Smooth muscle cell (in vitro differentiated cells): ENCODE measurements at regions not wholly inside any gene's neighbourhood (a gene's known extent, or its start where the extent isn't known, plus 50 kb on each side); places are given as distances from the start of the nearest gene placed in this dataset.

Experiments used
- DNase-seq: peaks from one replicate; lab custom pipeline; 2025; ENCODE audit not compliant: unreplicated experiment; lab: John Stamatoyannopoulos, UW
- H2AFZ ChIP-seq: fragments of 200-600 bp; sonication (generic); 2 replicates; pipeline ENCODE4 v1.6.0; 2016; ENCODE audit warnings: antibody characterized with exemption, low read depth, mild to moderate bottlenecking
- H3F3A ChIP-seq: fragments of 200-600 bp; sonication (generic); 2 replicates; pipeline ENCODE4 v1.6.0; 2017; ENCODE audit warnings: antibody characterized with exemption, low read depth
- H3K27ac ChIP-seq: fragments of 200-600 bp; sonication (generic); 2 replicates; pipeline ENCODE4 v1.5.1; 2016; ENCODE audit warnings: low read depth, mild to moderate bottlenecking
- H3K27me3 ChIP-seq: fragments of 200-600 bp; sonication (generic); 2 replicates; pipeline ENCODE4 v1.6.1; 2016; ENCODE audit warnings: low read depth, mild to moderate bottlenecking
- H3K36me3 ChIP-seq: fragments of 200-600 bp; sonication (generic); 2 replicates; pipeline ENCODE4 v1.5.1; 2016; ENCODE audit warnings: low read depth
- H3K4me1 ChIP-seq: fragments of 200-600 bp; sonication (generic); 2 replicates; pipeline ENCODE4 v1.5.1; 2016; ENCODE audit warnings: low read depth
- H3K4me2 ChIP-seq: fragments of 200-600 bp; sonication (generic); 2 replicates; pipeline ENCODE4 v1.6.0; 2016; ENCODE audit warnings: mild to moderate bottlenecking
- H3K4me3 ChIP-seq: fragments of 200-600 bp; sonication (generic); 2 replicates; pipeline ENCODE4 v1.5.1; 2016; ENCODE audit warnings: mild to moderate bottlenecking
- H3K79me2 ChIP-seq: fragments of 200-600 bp; sonication (generic); 2 replicates; pipeline ENCODE4 v1.6.0; 2016; ENCODE audit warnings: low read depth, mild to moderate bottlenecking
- H3K9ac ChIP-seq: fragments of 200-600 bp; sonication (generic); 2 replicates; pipeline ENCODE4 v1.6.0; 2016; ENCODE audit warnings: low read depth
- H3K9me3 ChIP-seq: fragments of 200-600 bp; sonication (generic); replicated peaks from 2 replicates; pipeline ENCODE4 v1.5.1; 2016; ENCODE audit warnings: low read depth
- H4K20me1 ChIP-seq: fragments of 200-600 bp; sonication (generic); 2 replicates; pipeline ENCODE4 v1.6.0; 2016; ENCODE audit warnings: low read depth
- CTCF ChIP-seq: fragments of 200-600 bp; sonication (generic); IDR thresholded peaks from 2 replicates; pipeline ENCODE4 v1.5.1; 2017; ENCODE audit warnings: borderline replicate concordance, mild to moderate bottlenecking, antibody characterized with exemption; ENCODE audit not compliant: insufficient read depth, poor library complexity, severe bottlenecking
- WGBS: methylation state at CpG from one replicate; pipeline ENCODE4 v1.1.7; 2016; ENCODE audit warnings: low lambda C conversion rate; 5-methylcytosine and 5-hydroxymethylcytosine counted together

- Histone ChIP-seq H2AFZ (no peak overlapping the region), H3K27ac (no peak overlapping the region), H3K9ac (no peak overlapping the region), H3K79me2 (no peaks in the 10 kb centered on the region), H3K4me1 (peaks cover 7% of the 10 kb centered on the region), H3F3A (no peaks in the 10 kb centered on the region), H3K4me2 (no peak overlapping the region), H3K27me3 (peaks cover 43% of the 10 kb centered on the region), H3K4me3 (no peak overlapping the region), H4K20me1 (no peaks in the 10 kb centered on the region), H3K36me3 (no peaks in the 10 kb centered on the region), H3K9me3 (no peaks in the 10 kb centered on the region)
- DNase-seq, result no peak
- no peak for TF ChIP-seq CTCF
- WGBS, result 80% methylated on average over 10 of the region's 13 CpGs
These were observed 407.6 kb upstream of the PSMD7 start for GRCh38 chr16:73888840-73889490.

- H3K27me3 ChIP-seq, result peaks cover 43% of the 10 kb centered on the region
- no peak overlapping the region for H3K27ac ChIP-seq
- H2AFZ ChIP-seq, result no peak overlapping the region
- H3K4me1 ChIP-seq, result peaks cover 7% of the 10 kb centered on the region
- no peak overlapping the region for H3K4me3 ChIP-seq
- H3K79me2 ChIP-seq, result no peaks in the 10 kb centered on the region
- H3K9me3 ChIP-seq, result no peaks in the 10 kb centered on the region
- H3K36me3 ChIP-seq, result no peaks in the 10 kb centered on the region
- no peak overlapping the region for H3K9ac ChIP-seq
- no peaks in the 10 kb centered on the region for H3F3A ChIP-seq
- no peak for DNase-seq
- H4K20me1 ChIP-seq, result no peaks in the 10 kb centered on the region
- TF ChIP-seq CTCF, result no peak
- WGBS, result 57% methylated on average over 8 of the region's 8 CpGs
- no peak overlapping the region for H3K4me2 ChIP-seq
These were observed 408.7 kb upstream of the PSMD7 start for GRCh38 chr16:73887911-73888310.

- no peak overlapping the region for H2AFZ ChIP-seq
- H3K9ac ChIP-seq, result no peak overlapping the region
- H3K4me2 ChIP-seq, result no peak overlapping the region
- WGBS, result 86% methylated on average over 10 of the region's 10 CpGs
- H3K36me3 ChIP-seq, result no peaks in the 10 kb centered on the region
- H3F3A ChIP-seq, result no peaks in the 10 kb centered on the region
- H4K20me1 ChIP-seq, result no peaks in the 10 kb centered on the region
- no peaks in the 10 kb centered on the region for H3K9me3 ChIP-seq
- no peaks in the 10 kb centered on the region for H3K79me2 ChIP-seq
- H3K4me3 ChIP-seq, result no peak overlapping the region
- H3K27ac ChIP-seq, result no peak overlapping the region
- peaks cover 5% of the 10 kb centered on the region for H3K4me1 ChIP-seq
- TF ChIP-seq CTCF, result no peak
- H3K27me3 ChIP-seq, result peaks cover 43% of the 10 kb centered on the region
- DNase-seq, result no peak
These were observed 410.2 kb upstream of the PSMD7 start for GRCh38 chr16:73886426-73886825.

- no peaks in the 10 kb centered on the region for H4K20me1 ChIP-seq
- H3K36me3 ChIP-seq, result no peaks in the 10 kb centered on the region
- no peaks in the 10 kb centered on the region for H3K9me3 ChIP-seq
- no peak for TF ChIP-seq CTCF
- H3F3A ChIP-seq, result no peaks in the 10 kb centered on the region
- H2AFZ ChIP-seq, result no peak overlapping the region
- WGBS, result 92% methylated on average over 4 of the region's 4 CpGs
- H3K4me2 ChIP-seq, result no peak overlapping the region
- DNase-seq, result no peak
- peaks cover 43% of the 10 kb centered on the region for H3K27me3 ChIP-seq
- H3K4me1 ChIP-seq, result no peaks in the 10 kb centered on the region
- no peak overlapping the region for H3K27ac ChIP-seq
- H3K79me2 ChIP-seq, result no peaks in the 10 kb centered on the region
- no peak overlapping the region for H3K4me3 ChIP-seq
- no peak overlapping the region for H3K9ac ChIP-seq
These were observed 411.3 kb upstream of the PSMD7 start for GRCh38 chr16:73885319-73885718.
